ENCODE measurements at regions not wholly inside any gene's neighbourhood (a gene's known extent, or its start where the extent isn't known, plus 50 kb on each side); places are given as distances from the start of the nearest gene placed in this dataset.

GRCh38 chr6:3566812-3567211, 110.0 kb upstream of the SLC22A23 start:
- TF ChIP-seq CTCF (IDR thresholded peaks at IDR 0.05 in 8 of 11, conservative IDR thresholded peaks at IDR 0.05 in 3 of 11) = no peak
- no peak for TF ChIP-seq POLR2A (IDR thresholded peaks at IDR 0.05)

Data from spleen (tissue), 7 donors.